Astrocyte of the spinal cord (primary cell): ENCODE measurements at regions not wholly inside any gene's neighbourhood (a gene's known extent, or its start where the extent isn't known, plus 50 kb on each side); places are given as distances from the start of the nearest gene placed in this dataset.
A peak's percentile ranks its signal among the peaks of the same experiment; 100 is the strongest.

Source experiments
- DNase-seq: peaks from one replicate; pipeline ENCODE4 v3.0.0; 2011; ENCODE audit warnings: low read depth, low spot score
- H3K4me3 ChIP-seq: 2 replicates; pipeline ENCODE4 v1.5.1; 2011; ENCODE audit warnings: low read depth, mild to moderate bottlenecking, low read length, moderate library complexity
- CTCF ChIP-seq: IDR thresholded peaks from 2 replicates; pipeline ENCODE4 v1.5.1; 2012; ENCODE audit warnings: low read depth, mild to moderate bottlenecking, low read length, inconsistent platforms
- in situ Hi-C: cut with HindIII; loops from 2 replicates; pipeline ENCODE4 v1.10.0; 2017; ENCODE audit warnings: low sequenced_read_pairs

- no peak for DNase-seq
- no peak for TF ChIP-seq CTCF
- H3K4me3 ChIP-seq, result no peak overlapping the region
- in situ Hi-C loops, result no loop called here
These were observed 76.5 kb downstream of the ARL5B start for GRCh38 chr10:18735711-18736110.

GRCh38 chr10:18737236-18737635, 78.0 kb downstream of the ARL5B start:
- no peak overlapping the region for H3K4me3 ChIP-seq
- in situ Hi-C loops, result no loop called here
- DNase-seq, result peak; percentile 31
- no peak for TF ChIP-seq CTCF

- peak; percentile 66 for DNase-seq
- in situ Hi-C loops, result no loop called here
- H3K4me3 ChIP-seq, result no peak overlapping the region
- no peak for TF ChIP-seq CTCF
These were observed 78.6 kb downstream of the ARL5B start for GRCh38 chr10:18737841-18738240.

GRCh38 chr10:18738835-18739234, 79.6 kb downstream of the ARL5B start:
- TF ChIP-seq CTCF, result no peak
- peak; percentile 6 for DNase-seq
- H3K4me3 ChIP-seq, result no peak overlapping the region
- in situ Hi-C loops, result no loop called here

GRCh38 chr10:18743926-18744325, 84.7 kb downstream of the ARL5B start:
- no peak for DNase-seq
- TF ChIP-seq CTCF, result no peak
- H3K4me3 ChIP-seq, result no peak overlapping the region
- in situ Hi-C loops, result no loop called here

- H3K4me3 ChIP-seq, result no peak overlapping the region
- in situ Hi-C loops, result no loop called here
- TF ChIP-seq CTCF, result no peak
- DNase-seq, result no peak
These were observed 94.2 kb downstream of the ARL5B start for GRCh38 chr10:18753312-18753895.

GRCh38 chr10:18759575-18759974, 100.3 kb downstream of the ARL5B start:
- no peak for TF ChIP-seq CTCF
- DNase-seq, result no peak
- in situ Hi-C loops, result no loop called here
- H3K4me3 ChIP-seq, result no peak overlapping the region
